DND-41 (cell line): ENCODE measurements at regions not wholly inside any gene's neighbourhood (a gene's known extent, or its start where the extent isn't known, plus 50 kb on each side); places are given as distances from the start of the nearest gene placed in this dataset.

ENCODE experiments used
- ATAC-seq: fragments of 200-7000 bp; cut with Tn5 transposase; 3 replicates; pipeline ENCODE4 v1.9.1; 2021; ENCODE audit warnings: low read depth; ENCODE audit not compliant: insufficient read depth
- DNase-seq: peaks from one replicate; pipeline ENCODE4 v3.0.0-alpha.2; 2020
- H2AFZ ChIP-seq: 2 replicates; pipeline ENCODE4 v1.6.0; 2012; ENCODE audit warnings: low read depth, low read length
- H3K27ac ChIP-seq: 2 replicates; pipeline ENCODE4 v1.5.1; 2012; ENCODE audit warnings: low read length, inconsistent platforms
- H3K27me3 ChIP-seq: fragments of 200-600 bp; sonication (generic); 2 replicates; pipeline ENCODE4 v1.6.0; 2012; ENCODE audit warnings: low read length, mild to moderate bottlenecking, inconsistent platforms; ENCODE audit not compliant: insufficient read depth, poor library complexity
- H3K36me3 ChIP-seq: 2 replicates; pipeline ENCODE4 v1.5.1; 2012; ENCODE audit warnings: low read length, inconsistent platforms; ENCODE audit not compliant: insufficient read depth
- H3K4me1 ChIP-seq: 2 replicates; pipeline ENCODE4 v1.5.1; 2012; ENCODE audit warnings: mild to moderate bottlenecking, low read length; ENCODE audit not compliant: insufficient read depth
- H3K4me2 ChIP-seq: 2 replicates; pipeline ENCODE4 v1.6.0; 2012; ENCODE audit warnings: mild to moderate bottlenecking, moderate library complexity, low read length, inconsistent platforms; ENCODE audit not compliant: insufficient read depth
- H3K4me3 ChIP-seq, 2 experiments: fragments of 200-600 bp in 1 of 2; shearing (Covaris generic) in 1 of 2; 2 replicates each; pipeline ENCODE4 v1.5.1; 2012 to 2016; ENCODE audit warnings: inconsistent platforms in 2 of 2, low read length in 2 of 2, mild to moderate bottlenecking in 2 of 2, low read depth in 1 of 2, moderate library complexity in 1 of 2
- H3K79me2 ChIP-seq: 2 replicates; pipeline ENCODE4 v1.6.0; 2012; ENCODE audit warnings: low read length, inconsistent platforms; ENCODE audit not compliant: insufficient read depth
- H3K9ac ChIP-seq: 2 replicates; pipeline ENCODE4 v1.6.0; 2012; ENCODE audit warnings: low read depth, mild to moderate bottlenecking, inconsistent platforms, low read length, moderate library complexity
- H3K9me3 ChIP-seq: 2 replicates; pipeline ENCODE4 v1.5.1; 2012; ENCODE audit warnings: low read length, moderate library complexity, mild to moderate bottlenecking, inconsistent platforms; ENCODE audit not compliant: insufficient read depth, severe bottlenecking
- H4K20me1 ChIP-seq: 2 replicates; pipeline ENCODE4 v1.6.0; 2012; ENCODE audit warnings: low read length; ENCODE audit not compliant: insufficient read depth
- EZH2 ChIP-seq: IDR thresholded peaks from 3 replicates; pipeline ENCODE4 v1.6.1; 2012; ENCODE audit warnings: borderline replicate concordance, low read depth, mild to moderate bottlenecking, moderate library complexity, low read length, inconsistent platforms; ENCODE audit not compliant: severe bottlenecking
- TF ChIP-seq, protein P1 (sequence below): IDR thresholded peaks from 2 replicates; pipeline ENCODE4 v1.5.1; 2012; ENCODE audit warnings: borderline replicate concordance, low read length, moderate library complexity, mild to moderate bottlenecking; ENCODE audit not compliant: poor library complexity, severe bottlenecking; ENCODE audit errors: extremely low read depth

DNA sequence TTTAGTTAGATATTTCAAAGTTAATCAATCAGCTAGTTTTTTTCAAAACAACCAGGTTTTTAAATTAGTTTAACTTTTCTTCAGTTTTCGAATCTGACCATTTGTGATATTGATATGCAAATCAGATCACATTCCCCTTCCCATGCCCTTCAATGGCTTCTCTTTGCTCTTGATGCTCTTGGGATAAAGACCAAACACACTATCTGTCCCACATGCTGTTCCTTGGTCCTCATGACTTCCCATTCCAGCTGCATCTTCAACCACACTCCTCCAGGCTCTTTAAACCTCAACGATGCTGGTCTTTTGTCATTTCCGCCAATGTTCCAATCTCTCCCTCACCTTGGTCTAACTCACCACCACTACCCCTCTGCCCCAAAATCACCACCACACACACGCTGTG lies 285.8 kb downstream of the LMX1A start:
- Histone ChIP-seq H3K79me2 (no peaks in the 10 kb centered on the region), H3K36me3 (no peaks in the 10 kb centered on the region), H3K27ac (no peak overlapping the region), H2AFZ (no peak overlapping the region), H3K4me2 (no peak overlapping the region), H3K4me1 (no peaks in the 10 kb centered on the region), H3K4me3 (no peak overlapping the region), H3K27me3 (peaks cover 3% of the 10 kb centered on the region), H4K20me1 (no peaks in the 10 kb centered on the region), H3K9ac (no peak overlapping the region), H3K9me3 (no peaks in the 10 kb centered on the region)
- ATAC-seq = no peak
- no peak for DNase-seq
- TF ChIP-seq EZH2 = no peak
- TF ChIP-seq, protein P1, sequence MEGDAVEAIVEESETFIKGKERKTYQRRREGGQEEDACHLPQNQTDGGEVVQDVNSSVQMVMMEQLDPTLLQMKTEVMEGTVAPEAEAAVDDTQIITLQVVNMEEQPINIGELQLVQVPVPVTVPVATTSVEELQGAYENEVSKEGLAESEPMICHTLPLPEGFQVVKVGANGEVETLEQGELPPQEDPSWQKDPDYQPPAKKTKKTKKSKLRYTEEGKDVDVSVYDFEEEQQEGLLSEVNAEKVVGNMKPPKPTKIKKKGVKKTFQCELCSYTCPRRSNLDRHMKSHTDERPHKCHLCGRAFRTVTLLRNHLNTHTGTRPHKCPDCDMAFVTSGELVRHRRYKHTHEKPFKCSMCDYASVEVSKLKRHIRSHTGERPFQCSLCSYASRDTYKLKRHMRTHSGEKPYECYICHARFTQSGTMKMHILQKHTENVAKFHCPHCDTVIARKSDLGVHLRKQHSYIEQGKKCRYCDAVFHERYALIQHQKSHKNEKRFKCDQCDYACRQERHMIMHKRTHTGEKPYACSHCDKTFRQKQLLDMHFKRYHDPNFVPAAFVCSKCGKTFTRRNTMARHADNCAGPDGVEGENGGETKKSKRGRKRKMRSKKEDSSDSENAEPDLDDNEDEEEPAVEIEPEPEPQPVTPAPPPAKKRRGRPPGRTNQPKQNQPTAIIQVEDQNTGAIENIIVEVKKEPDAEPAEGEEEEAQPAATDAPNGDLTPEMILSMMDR = no peak

DNA sequence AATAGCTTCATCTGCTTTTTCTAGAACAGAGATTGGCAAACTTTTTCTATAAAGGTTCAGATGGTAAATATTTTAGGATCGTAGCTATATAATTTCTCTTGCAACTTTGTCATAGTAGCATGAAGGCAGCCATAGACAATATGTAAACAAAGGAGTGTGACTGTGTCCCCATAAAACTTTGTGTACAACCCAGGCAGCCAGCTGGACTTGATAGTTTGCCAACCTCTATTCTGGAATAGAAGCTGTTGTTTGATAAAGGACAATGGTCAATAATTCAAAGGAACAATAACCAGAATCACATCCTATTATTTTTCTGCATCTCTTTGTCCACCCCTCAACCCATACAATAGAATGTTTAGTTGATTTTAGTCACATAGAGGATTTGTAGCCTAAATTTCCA lies 286.7 kb downstream of the LMX1A start:
- H3K4me3 ChIP-seq = no peak overlapping the region
- H3K4me2 ChIP-seq = no peak overlapping the region
- H3K27me3 ChIP-seq = peaks cover 3% of the 10 kb centered on the region
- no peaks in the 10 kb centered on the region for H3K9me3 ChIP-seq
- no peak for TF ChIP-seq EZH2
- TF ChIP-seq, protein P1 = no peak
- no peaks in the 10 kb centered on the region for H4K20me1 ChIP-seq
- no peak overlapping the region for H3K9ac ChIP-seq
- H3K79me2 ChIP-seq = no peaks in the 10 kb centered on the region
- H3K4me1 ChIP-seq = no peaks in the 10 kb centered on the region
- H3K36me3 ChIP-seq = no peaks in the 10 kb centered on the region
- H2AFZ ChIP-seq = no peak overlapping the region
- ATAC-seq (no peak), DNase-seq (no peak)
- H3K27ac ChIP-seq = no peak overlapping the region

DNA sequence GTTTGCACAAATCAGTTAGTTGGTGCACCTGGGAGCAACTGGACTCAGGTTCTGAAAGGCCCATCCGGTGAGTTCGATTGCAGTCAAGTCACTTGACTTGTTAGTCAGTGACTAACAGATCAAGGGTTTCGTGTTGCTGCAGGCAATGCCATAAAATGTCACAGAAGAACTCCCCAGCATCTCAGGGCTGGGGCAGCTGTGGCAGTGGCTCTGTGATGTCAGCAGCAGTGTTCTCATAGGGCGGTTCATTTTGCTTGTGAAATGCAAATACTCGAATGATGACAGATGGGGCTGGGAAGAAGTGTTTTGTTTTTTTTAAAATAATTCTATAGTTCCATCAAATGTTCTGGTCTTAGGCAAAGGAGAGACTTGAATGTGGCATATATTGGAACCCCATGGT lies 287.8 kb downstream of the LMX1A start:
- Histone ChIP-seq H4K20me1 (no peaks in the 10 kb centered on the region), H3K27me3 (peaks cover 3% of the 10 kb centered on the region), H3K79me2 (no peaks in the 10 kb centered on the region), H3K9ac (no peak overlapping the region), H2AFZ (no peak overlapping the region), H3K9me3 (no peaks in the 10 kb centered on the region), H3K4me2 (no peak overlapping the region), H3K4me3 (no peak overlapping the region), H3K27ac (no peak overlapping the region), H3K36me3 (no peaks in the 10 kb centered on the region), H3K4me1 (no peaks in the 10 kb centered on the region)
- no peak for ATAC-seq
- TF ChIP-seq, protein P1 = no peak
- TF ChIP-seq EZH2 = no peak
- no peak for DNase-seq

DNA sequence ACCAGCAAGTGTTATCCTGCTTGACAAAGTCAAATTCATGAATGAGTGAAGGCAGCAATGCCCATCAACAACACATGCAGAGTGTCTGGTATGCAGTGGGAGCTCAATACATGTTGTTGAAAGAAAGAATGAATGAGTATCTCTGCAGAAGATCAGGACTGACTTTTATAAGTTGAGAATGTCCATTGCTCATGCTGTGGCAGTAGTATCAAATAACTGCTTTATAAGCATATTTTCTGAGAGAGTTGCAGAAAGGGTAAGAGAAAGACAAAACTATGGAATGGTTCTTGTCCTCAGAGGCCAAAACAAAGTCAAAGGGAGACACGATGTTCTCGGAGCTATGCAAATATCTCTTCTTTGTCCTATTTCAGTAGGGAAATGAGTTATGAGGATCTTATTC lies 288.7 kb downstream of the LMX1A start:
- H3K27ac ChIP-seq = no peak overlapping the region
- no peaks in the 10 kb centered on the region for H3K79me2 ChIP-seq
- peaks cover 3% of the 10 kb centered on the region for H3K27me3 ChIP-seq
- no peaks in the 10 kb centered on the region for H4K20me1 ChIP-seq
- no peak overlapping the region for H3K9ac ChIP-seq
- no peak overlapping the region for H2AFZ ChIP-seq
- no peaks in the 10 kb centered on the region for H3K4me1 ChIP-seq
- no peak overlapping the region for H3K4me3 ChIP-seq
- no peak overlapping the region for H3K4me2 ChIP-seq
- no peaks in the 10 kb centered on the region for H3K9me3 ChIP-seq
- no peak for TF ChIP-seq EZH2
- TF ChIP-seq, protein P1 = no peak
- no peaks in the 10 kb centered on the region for H3K36me3 ChIP-seq
- ATAC-seq (no peak), DNase-seq (no peak)
